Uterus (tissue), 2 donors: ENCODE measurements at regions not wholly inside any gene's neighbourhood (a gene's known extent, or its start where the extent isn't known, plus 50 kb on each side); places are given as distances from the start of the nearest gene placed in this dataset.

Experiments used
- POLR2A ChIP-seq, 2 donors: fragments of 450-650 bp; IDR thresholded peaks; one replicate each; pipeline ENCODE4 v1.6.1; 2016; ENCODE audit warnings: antibody characterized with exemption in 2 of 2, mild to moderate bottlenecking in 1 of 2, moderate library complexity in 1 of 2
- TF ChIP-seq, protein P1 (sequence below), 4 experiments: fragments of 200-600 bp in 2 of 4; fragments of 450-650 bp in 2 of 4; sonication (generic) in 2 of 4; IDR thresholded peaks; one replicate each; pipeline ENCODE4 v1.5.1; 2016 to 2019; ENCODE audit warnings: antibody characterized with exemption in 4 of 4, mild to moderate bottlenecking in 2 of 4, moderate library complexity in 1 of 4

DNA sequence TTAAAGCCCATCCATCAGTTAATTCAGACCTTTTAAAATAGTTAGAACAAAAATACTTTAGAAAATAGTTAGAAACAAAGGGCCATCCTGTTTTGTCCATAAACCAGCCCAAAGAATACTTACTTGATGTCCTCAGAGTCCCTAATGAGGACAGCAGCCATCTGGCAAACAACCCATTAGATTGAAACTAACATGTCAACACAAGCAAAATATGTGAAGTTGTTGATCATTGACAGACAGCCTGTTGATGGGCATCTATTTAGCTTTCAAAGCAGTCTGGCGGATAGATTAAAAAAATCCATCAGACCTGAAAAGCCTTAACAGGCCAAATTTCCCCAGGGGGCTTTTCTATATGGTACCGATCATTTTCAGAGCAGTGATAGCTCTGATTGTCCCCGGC lies 154.2 kb upstream of the TSHZ2 start:
- TF ChIP-seq, protein P1, sequence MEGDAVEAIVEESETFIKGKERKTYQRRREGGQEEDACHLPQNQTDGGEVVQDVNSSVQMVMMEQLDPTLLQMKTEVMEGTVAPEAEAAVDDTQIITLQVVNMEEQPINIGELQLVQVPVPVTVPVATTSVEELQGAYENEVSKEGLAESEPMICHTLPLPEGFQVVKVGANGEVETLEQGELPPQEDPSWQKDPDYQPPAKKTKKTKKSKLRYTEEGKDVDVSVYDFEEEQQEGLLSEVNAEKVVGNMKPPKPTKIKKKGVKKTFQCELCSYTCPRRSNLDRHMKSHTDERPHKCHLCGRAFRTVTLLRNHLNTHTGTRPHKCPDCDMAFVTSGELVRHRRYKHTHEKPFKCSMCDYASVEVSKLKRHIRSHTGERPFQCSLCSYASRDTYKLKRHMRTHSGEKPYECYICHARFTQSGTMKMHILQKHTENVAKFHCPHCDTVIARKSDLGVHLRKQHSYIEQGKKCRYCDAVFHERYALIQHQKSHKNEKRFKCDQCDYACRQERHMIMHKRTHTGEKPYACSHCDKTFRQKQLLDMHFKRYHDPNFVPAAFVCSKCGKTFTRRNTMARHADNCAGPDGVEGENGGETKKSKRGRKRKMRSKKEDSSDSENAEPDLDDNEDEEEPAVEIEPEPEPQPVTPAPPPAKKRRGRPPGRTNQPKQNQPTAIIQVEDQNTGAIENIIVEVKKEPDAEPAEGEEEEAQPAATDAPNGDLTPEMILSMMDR (IDR thresholded peaks at IDR 0.05): no peak
- no peak for TF ChIP-seq POLR2A (IDR thresholded peaks at IDR 0.05)
